Hepatocyte (in vitro differentiated cells): ENCODE measurements at regions not wholly inside any gene's neighbourhood (a gene's known extent, or its start where the extent isn't known, plus 50 kb on each side); places are given as distances from the start of the nearest gene placed in this dataset.

ENCODE experiments used
- EZH2 ChIP-seq: fragments of 200-600 bp; sonication (generic); IDR thresholded peaks from 2 replicates; pipeline ENCODE4 v1.6.1; 2016; ENCODE audit warnings: antibody characterized with exemption, mild to moderate bottlenecking, borderline replicate concordance
- EZH2phosphoT487 ChIP-seq: fragments of 200-600 bp; sonication (generic); IDR thresholded peaks from one replicate; pipeline ENCODE4 v1.6.1; 2018; ENCODE audit warnings: antibody characterized with exemption, mild to moderate bottlenecking, low read depth, moderate library complexity; ENCODE audit not compliant: unreplicated experiment, severe bottlenecking
- TF ChIP-seq, protein P1 (sequence below): fragments of 200-600 bp; sonication (generic); IDR thresholded peaks from 2 replicates; pipeline ENCODE4 v1.5.1; 2016; ENCODE audit warnings: antibody characterized with exemption, mild to moderate bottlenecking; ENCODE audit not compliant: poor library complexity

DNA sequence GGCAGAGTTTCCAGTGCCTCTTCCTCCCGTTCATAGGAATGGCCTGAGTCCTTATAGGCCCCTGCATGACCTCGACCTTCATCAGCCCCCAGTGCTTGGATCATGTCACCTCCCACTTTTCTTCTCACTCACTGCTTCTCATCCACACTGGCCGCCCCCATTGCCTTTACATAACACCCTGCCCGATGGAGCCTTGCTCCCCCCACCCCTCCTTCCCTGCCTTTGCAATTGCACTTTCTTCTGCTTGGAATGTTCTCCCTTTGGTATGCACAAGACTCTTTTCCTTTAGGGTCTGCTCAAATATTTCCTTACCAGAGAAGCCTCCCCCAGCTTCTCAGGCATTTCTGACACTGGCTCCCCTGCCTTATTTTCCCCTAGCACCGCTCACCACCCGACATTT is 125.2 kb upstream of the KCNJ6 start:
- TF ChIP-seq, protein P1, sequence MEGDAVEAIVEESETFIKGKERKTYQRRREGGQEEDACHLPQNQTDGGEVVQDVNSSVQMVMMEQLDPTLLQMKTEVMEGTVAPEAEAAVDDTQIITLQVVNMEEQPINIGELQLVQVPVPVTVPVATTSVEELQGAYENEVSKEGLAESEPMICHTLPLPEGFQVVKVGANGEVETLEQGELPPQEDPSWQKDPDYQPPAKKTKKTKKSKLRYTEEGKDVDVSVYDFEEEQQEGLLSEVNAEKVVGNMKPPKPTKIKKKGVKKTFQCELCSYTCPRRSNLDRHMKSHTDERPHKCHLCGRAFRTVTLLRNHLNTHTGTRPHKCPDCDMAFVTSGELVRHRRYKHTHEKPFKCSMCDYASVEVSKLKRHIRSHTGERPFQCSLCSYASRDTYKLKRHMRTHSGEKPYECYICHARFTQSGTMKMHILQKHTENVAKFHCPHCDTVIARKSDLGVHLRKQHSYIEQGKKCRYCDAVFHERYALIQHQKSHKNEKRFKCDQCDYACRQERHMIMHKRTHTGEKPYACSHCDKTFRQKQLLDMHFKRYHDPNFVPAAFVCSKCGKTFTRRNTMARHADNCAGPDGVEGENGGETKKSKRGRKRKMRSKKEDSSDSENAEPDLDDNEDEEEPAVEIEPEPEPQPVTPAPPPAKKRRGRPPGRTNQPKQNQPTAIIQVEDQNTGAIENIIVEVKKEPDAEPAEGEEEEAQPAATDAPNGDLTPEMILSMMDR: no peak
- TF ChIP-seq EZH2: no peak
- no peak for TF ChIP-seq EZH2phosphoT487
